ENCODE measurements at regions not wholly inside any gene's neighbourhood (a gene's known extent, or its start where the extent isn't known, plus 50 kb on each side); places are given as distances from the start of the nearest gene placed in this dataset.
A peak's percentile ranks its signal among the peaks of the same experiment; 100 is the strongest.

GRCh38 chr15:98144388-98144787, 183.9 kb downstream of the ARRDC4 start:
- DNase-seq (ENCODE audit: low read depth), result no peak

- DNase-seq (ENCODE audit: low read depth), result no peak
These were observed 185.7 kb downstream of the ARRDC4 start for GRCh38 chr15:98146031-98146820.

- no peak for DNase-seq (ENCODE audit: low read depth)
These were observed 186.9 kb downstream of the ARRDC4 start for GRCh38 chr15:98147415-98147814.

DNA sequence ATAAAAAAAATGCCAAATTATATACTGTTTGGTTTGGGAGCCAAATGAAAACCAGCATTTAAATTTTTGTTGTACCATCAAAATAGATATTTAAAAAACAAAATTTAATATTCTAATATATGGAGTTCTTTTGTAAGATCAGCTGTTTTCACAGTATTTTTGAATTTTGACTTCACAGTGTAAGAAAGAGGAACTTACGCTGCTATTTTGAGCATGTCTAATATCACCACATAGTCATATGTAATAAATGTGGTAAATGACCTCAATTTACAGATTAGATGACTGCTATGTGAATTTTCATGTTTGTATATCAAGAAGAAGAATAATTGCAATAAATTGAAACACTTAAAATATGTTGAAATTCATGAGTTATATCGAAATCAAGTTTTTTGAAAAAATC, 189.6 kb downstream of the ARRDC4 start:
- no peak for DNase-seq (ENCODE audit: low read depth)

DNA sequence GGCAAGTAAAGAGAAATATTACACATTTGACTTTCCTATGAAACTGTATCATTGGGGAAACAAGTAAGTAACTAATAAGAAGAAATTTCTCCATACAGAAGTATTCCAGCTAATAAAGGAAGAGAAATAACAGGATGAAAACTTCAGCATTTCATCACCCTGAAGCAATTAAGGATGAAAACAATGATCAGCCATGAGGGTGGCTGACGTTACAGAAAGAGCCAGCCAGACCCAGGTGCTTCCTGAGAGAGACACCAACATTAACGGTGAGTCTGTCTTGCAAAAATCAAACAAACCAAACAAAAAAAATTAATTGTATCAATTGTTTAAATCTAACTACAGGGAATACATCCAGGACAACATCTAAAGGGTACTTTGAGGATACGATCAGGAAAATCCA, 190.0 kb downstream of the ARRDC4 start:
- DNase-seq (ENCODE audit: low read depth), result no peak

DNA sequence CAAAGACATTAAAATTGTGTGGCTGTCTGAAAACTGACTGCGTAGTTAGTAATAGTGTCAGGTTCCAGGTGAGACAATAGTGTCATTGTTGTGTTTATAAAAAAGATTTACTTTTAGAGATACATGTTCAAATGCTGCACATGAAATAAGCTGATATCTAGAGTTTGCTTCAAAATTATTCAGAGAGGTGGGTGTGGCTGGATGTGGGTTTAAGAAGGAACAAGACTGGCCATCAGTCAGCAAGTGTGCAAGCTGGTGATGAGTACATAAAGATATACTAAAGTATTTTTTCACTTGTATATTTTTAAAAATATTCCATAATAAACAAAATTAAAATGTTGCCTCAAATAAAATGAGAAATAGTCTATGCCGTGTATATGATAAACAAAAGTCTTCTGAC, 190.6 kb downstream of the ARRDC4 start:
- DNase-seq (ENCODE audit: low read depth), result no peak

- no peak for DNase-seq (ENCODE audit: low read depth)
These were observed 191.7 kb downstream of the ARRDC4 start for GRCh38 chr15:98152156-98152555.

- DNase-seq (ENCODE audit: low read depth), result peak; percentile 89
These were observed 194.4 kb downstream of the ARRDC4 start for GRCh38 chr15:98154863-98155262.

GRCh38 chr15:98155356-98155755, 194.9 kb downstream of the ARRDC4 start:
- peak; percentile 54 for DNase-seq (ENCODE audit: low read depth)

GRCh38 chr15:98160236-98160635, 199.7 kb downstream of the ARRDC4 start:
- peak; percentile 82 for DNase-seq (ENCODE audit: low read depth)

DNA sequence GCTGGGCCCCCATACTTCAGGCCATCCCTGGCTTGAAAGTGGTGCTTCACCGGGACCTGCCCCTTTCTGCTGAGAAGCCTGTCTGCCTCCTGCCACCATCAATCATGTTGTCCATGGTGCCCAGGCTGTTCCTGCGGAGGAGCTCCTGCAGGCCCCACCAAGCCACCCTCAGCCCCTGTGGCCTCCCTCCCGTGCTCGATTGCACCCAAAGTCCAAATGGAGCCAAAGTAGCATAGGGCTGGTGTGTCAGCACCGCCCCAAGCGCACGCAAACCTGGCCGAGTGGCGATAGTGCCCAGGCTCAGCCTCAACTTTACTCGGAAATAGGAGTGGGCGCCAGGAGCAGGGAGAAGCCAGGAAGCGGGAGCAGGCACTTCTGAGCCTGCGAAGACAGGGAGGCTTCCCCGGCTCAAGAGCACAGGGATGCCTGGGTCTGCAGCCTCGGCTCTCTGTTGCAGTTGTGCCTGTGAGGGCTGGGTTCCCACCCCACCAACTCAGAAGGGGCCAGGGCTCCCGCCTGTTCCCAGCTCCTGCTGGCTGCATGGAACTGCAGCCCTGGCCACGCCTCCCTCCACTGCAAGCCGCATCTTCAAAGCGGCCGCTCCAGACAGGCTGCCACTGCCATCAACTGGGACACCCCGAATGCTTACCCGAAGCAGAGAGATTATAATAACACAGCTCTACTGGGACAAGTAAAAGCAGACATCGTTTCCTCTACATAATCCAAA, 203.0 kb downstream of the ARRDC4 start:
- DNase-seq (ENCODE audit: low read depth), result no peak

- no peak for DNase-seq (ENCODE audit: low read depth)
These were observed 204.1 kb downstream of the ARRDC4 start for GRCh38 chr15:98164571-98164970.

DNA sequence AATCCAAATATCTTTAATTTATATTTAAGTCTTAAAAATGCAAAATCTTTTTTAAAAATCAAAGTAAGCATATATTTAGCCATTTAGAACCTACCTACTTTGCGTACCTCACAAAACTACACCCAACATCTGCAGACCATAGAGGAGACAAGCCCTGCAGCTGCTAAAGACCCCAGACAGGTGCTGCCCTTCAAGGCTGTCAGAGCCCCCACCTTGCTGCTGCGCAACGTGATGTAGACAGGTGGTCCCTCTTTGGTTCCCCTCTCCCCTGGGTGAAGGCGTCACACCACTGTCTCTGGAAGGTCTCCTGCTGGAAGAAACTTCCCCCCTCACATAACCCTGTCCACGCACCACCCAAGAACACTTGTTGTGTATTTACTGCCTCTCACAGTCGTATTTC, 204.5 kb downstream of the ARRDC4 start:
- no peak for DNase-seq (ENCODE audit: low read depth)

DNA sequence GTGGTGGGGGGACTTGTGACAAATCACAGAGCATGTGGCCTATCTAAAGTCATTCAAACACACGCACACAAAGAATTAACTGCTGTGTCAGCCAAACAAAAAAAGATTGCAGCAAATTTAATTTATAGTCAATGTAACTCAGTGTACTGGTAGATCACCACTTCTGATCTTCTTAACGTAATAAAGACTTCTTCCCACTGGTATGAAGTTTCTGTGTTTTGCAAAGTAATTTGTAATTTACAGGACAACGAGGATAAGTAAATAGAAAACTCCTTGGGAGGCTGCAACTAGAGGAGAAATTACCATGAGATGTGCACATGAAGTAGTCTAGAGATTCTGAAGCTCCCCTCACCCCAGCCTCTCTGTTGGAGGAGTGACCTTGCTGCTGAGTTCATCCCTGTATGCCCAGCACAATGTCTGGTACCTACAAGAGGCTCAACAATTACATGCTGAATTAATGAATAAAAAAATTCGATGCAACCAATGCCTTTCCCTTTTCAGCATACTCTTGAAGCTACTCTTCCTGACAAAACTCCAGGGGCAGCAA, 207.3 kb downstream of the ARRDC4 start:
- no peak for DNase-seq (ENCODE audit: low read depth)

DNA sequence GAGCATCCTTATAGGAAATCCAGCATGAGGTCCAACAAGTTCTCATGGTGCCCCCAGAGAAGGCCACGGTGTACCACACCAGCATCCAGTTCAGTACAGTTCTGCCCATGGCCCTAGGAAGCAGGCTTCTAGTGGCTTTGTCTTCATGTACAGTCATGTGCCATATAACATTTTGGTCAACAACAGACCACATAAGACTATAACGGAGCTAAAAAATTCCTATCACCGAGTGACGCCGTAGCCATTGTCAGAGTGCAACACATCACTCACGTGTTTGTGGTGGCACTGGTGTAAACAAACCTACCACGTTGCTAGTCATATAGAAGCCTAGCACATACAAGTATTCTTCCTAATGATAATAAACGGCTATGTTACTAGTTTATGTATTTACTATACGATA, 209.0 kb downstream of the ARRDC4 start:
- DNase-seq (ENCODE audit: low read depth), result no peak

- DNase-seq (ENCODE audit: low read depth), result peak; percentile 25
These were observed 213.8 kb downstream of the ARRDC4 start for GRCh38 chr15:98174286-98174685.

DNA sequence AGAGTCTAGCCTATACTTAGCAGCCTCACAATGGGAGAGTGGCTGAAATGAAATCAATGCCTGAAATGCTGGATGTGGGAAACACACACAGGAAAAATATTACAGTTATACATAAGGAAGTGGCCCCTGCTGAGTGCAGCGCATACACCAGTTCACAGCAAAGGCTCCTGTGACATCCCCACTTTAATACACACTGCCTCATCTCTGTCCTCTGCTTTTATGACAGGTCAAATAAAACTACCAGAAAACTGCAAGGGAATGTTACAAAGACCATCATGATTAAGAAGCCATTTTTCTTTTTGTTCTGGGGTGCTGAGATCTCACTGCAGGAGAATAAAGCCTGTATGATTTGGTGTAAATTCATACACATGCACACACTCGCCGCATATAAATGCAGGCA, 214.3 kb downstream of the ARRDC4 start:
- no peak for DNase-seq (ENCODE audit: low read depth)

DNA sequence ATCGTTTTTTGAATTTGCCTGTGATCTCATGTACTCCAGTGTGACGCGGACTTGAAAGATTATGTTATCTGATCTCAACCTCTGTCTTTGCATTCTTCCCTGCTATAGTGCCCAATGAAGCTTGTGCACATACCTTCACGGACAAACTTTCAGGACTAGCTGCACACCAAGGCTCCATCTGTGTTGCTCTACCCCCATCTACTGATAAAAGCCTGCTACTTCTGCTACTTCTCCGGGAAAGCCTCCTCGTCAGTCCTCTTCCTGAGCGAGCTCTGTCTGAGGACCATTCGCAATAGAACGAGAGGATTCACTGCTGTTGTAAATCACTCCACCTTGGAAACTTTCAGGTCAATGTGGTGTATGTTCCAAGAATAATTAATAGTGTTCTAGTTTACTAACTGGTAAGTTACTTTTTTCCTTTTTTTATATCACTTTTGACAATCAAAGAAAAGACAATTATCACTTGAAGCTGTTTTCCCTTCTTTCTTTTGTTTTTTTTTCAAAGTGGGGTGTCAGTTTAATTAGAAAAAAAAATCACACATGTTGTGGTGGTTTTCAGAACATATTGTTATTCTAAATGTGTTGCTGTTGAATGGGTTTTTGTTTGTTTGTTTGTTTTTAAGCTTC, 217.6 kb downstream of the ARRDC4 start:
- peak; percentile 80 for DNase-seq (ENCODE audit: low read depth)

DNA sequence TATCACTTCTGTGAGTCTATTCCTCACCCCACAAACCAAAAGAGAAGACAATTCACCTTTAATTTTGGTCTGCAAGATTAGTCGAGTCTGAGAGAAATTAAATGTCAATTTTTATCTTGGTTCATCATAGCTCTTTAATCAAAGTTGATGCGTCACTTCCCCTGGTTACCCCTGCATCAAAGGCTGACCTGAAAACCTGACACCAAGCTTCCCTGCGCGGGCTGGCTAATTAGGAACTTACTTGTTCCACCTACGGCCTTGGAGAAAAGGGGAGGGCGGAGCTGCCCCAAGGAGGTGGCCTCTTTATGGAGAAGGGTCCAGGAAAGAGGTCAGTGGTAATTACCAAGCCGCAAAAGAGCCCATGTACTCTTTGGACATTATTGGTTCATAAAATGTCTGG, 218.4 kb downstream of the ARRDC4 start:
- no peak for DNase-seq (ENCODE audit: low read depth)

DNA sequence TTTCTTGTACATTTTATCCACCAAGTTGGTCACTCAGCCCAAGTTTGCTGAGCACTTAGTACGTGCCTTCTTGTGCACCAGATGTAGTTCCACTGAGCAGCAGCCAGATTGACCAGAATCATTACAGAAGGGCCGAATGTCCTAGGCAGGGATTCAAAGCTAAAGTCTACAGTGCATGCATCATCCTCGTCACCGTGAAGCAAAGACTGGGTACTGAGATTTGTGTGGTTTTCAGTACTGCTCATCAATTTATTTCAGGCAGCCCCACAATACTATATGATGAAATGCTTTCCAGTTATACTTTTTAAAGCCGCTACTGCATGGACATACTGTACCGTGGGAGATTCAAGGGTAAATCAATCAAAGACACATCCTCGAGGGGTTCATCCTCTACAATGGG, 227.0 kb downstream of the ARRDC4 start:
- DNase-seq (ENCODE audit: low read depth), result no peak

- DNase-seq (ENCODE audit: low read depth), result no peak
These were observed 230.4 kb downstream of the ARRDC4 start for GRCh38 chr15:98190914-98191313.

GRCh38 chr15:98195796-98196195, 235.3 kb downstream of the ARRDC4 start:
- DNase-seq (ENCODE audit: low read depth), result no peak

- no peak for DNase-seq (ENCODE audit: low read depth)
These were observed 235.9 kb downstream of the ARRDC4 start for GRCh38 chr15:98196371-98196770.

Measured in Daoy (cell line).